GM20431 (cell line): ENCODE measurements at regions not wholly inside any gene's neighbourhood (a gene's known extent, or its start where the extent isn't known, plus 50 kb on each side); places are given as distances from the start of the nearest gene placed in this dataset.

ENCODE experiments used
- in situ Hi-C: fragments of 300-500 bp; cut with MseI, MboI; formaldehyde crosslinking; loops from one replicate; pipeline ENCODE4 v1.15.0; 2020; ENCODE audit warnings: low sequenced_read_pairs; ENCODE audit not compliant: unreplicated experiment

- in situ Hi-C loops: no loop called here
These were observed 909.3 kb upstream of the GHITM start for GRCh38 chr10:83229991-83230390.

DNA sequence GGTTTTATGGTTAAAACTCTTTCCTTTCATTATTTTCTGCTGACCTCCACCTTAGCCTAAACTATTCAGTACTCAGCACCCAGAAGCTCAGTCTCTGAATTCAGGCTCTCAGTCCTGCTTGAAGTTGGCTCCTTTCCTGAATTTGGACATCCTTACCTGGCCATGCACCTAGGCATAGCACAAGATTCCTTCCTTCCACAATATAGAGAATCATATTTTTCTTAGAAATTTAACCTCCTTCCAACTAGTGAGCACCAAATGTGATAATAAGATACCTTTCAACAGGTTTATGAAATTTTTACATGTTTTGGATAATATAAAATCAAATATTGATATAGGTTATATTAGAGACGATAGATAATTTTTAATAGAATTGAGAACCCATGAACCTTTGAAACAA is 905.6 kb upstream of the GHITM start:
- in situ Hi-C loops: no loop called here

DNA sequence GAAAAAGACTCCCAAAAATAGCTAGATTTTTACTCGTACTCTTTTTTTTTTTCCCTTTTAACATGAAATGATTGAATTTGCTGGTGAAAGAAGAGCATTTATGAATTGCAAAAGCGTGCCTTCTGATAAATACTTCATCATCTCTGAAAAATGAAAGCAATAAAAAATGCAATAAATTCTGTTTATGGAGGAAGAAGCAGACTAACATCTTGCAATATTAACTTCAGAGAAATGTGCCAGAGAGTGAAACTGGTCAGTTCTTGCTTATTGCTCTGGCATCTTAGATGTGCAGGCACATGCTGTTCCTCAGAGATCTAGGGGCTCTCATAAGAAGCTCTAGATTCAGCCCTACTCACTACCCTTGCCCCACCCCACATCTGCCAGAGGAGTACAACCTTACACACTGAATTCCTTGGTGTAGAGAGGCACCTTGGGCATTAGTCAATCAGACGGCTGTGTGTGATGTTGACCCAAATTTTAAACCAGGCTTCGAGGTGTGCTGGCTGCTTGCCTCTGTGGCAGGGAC is 891.1 kb upstream of the GHITM start:
- in situ Hi-C loops: no loop called here

DNA sequence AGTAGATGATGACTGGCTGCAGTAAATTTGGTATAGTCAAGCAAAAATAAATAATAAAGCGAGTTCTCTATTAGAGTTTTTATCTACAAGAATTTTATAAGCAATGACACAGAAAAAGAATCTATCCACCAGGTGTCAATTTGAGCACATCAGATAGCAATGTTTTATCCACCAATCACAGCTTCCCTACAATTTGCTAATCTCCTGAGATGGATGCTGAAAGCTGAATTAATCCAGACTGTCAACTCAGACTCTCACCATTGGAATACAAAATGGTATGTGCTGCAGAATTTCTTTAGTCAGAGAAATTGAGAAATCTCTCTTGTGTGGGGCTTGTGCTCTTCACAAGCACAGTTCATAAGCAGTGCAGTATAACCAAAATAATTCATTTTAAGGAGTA is 888.9 kb upstream of the GHITM start:
- in situ Hi-C loops: no loop called here

DNA sequence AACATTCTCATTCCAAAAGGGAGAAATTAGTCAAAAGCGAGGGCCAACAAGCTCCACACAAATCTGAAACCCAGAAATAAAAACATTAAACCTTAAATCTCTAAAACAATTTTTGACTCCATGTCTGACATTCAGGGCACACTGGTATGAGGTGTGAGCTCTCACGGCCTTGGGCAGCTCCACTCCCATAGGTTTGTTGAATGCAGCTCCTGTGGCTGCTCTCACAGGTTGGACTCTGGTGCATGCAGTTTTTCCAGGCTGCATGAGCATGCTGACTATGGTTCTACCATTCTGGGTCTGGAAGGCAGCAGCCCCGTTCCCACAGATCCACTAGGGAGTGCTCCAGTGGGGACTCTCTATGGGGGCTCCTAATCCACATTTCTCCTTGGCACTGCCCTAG is 887.1 kb upstream of the GHITM start:
- in situ Hi-C loops: no loop called here

DNA sequence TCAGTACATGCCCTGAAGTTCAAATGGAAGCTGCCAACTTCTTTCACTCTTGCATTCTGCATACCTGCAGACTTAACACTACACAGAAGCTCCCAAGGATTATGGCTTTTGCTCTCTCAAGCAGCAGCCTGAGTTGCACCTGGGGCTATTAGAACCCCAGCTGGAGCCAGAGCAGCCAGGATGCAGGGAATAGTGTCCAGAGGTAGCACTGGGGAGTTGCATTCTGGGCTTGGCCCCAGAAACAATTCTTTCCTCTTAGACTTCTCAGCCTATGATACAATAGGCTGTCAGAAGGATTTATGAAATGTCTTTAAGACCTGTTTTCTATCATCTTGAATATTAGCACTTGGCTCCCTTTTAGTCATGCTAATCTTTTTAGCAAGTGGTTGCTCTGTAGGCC is 886.7 kb upstream of the GHITM start:
- in situ Hi-C loops: no loop called here

- in situ Hi-C loops: no loop called here
These were observed 886.2 kb upstream of the GHITM start for GRCh38 chr10:83253011-83253671.

- in situ Hi-C loops: no loop called here
These were observed 884.6 kb upstream of the GHITM start for GRCh38 chr10:83254698-83255097.

- in situ Hi-C loops: no loop called here
These were observed 876.9 kb upstream of the GHITM start for GRCh38 chr10:83262434-83262833.

GRCh38 chr10:83272666-83273434 is 866.5 kb upstream of the GHITM start:
- in situ Hi-C loops: no loop called here

DNA sequence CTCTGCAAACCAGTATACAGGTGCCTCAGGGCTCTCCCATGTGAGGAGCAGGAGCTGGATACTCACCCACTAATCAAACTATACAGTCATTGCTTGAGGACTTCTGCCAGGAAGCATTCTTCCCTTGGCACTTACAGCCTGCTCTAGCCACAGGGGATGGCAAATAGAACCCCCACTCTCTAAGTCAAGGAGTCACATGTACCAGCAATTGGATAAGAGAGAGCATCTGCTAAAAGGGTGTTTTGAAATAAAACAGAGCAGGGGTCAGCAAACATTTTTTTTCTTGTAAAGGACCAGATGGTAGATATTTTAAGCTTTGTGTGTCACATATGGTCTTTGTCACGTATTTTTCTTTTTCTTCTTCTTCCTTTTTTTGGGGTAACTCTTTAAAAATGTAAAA is 865.2 kb upstream of the GHITM start:
- in situ Hi-C loops: no loop called here

GRCh38 chr10:83276971-83277370 is 862.3 kb upstream of the GHITM start:
- in situ Hi-C loops: no loop called here

GRCh38 chr10:83283151-83283550 is 856.2 kb upstream of the GHITM start:
- in situ Hi-C loops: no loop called here

GRCh38 chr10:83287374-83287773 is 851.9 kb upstream of the GHITM start:
- in situ Hi-C loops: no loop called here

- in situ Hi-C loops: no loop called here
These were observed 849.9 kb upstream of the GHITM start for GRCh38 chr10:83289373-83289772.

GRCh38 chr10:83289948-83290347 is 849.4 kb upstream of the GHITM start:
- in situ Hi-C loops: no loop called here

DNA sequence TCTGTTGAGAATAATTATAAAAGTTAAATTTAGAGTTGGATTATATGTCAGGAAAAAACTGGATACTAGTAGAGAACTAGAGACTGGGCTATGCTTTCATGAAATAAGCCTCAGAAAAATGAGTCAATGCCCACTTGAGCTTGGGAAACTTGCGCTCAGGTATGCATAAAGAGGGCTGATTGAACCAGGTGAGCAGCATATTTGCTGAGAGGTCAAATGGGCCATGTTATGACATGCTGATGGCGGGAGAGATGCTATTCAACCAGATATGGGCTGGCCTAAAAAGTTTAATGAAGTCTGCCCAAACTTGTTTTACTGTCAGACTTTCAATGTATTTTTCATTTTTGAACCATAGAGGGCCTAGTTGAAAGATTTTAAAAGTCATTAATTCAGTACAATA is 837.6 kb upstream of the GHITM start:
- in situ Hi-C loops: no loop called here

DNA sequence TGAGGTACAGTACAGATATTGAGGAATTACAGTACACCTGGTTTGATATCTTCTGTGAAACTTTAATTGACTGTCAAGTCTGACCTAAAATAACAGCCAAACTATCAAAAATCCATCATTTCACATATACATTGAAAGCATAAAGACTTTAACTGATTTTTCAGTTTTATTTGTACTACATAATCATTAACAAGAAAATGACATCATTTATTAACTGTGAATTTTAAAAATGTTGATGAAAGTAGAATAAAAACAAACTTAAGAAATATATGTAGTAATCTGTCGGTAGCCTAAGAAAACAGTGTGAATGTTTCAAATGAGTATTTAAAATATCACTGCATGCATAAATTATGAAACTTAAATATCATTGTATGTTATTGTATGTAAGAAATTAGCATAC is 836.7 kb upstream of the GHITM start:
- in situ Hi-C loops: no loop called here

- in situ Hi-C loops: no loop called here
These were observed 828.6 kb upstream of the GHITM start for GRCh38 chr10:83310688-83311087.

DNA sequence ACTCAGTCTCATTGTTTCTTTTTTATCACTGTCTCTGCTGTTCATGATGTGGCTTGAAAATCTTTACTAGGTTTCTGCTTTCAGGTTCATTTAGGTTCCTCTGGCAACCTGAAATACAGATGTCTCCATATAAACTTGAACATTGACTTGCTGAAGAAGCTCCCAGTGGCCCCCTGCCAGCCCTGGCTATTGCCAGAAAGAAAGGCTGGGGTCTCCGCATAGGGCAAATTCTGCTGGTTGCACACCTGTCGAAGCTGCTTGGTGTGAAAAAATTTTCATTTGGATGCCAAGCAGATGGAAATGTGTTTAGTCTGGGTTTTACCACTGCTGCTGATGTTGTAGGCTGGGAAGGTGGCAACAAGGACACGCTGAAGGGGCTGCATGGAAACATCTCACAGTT is 826.7 kb upstream of the GHITM start:
- in situ Hi-C loops: no loop called here

DNA sequence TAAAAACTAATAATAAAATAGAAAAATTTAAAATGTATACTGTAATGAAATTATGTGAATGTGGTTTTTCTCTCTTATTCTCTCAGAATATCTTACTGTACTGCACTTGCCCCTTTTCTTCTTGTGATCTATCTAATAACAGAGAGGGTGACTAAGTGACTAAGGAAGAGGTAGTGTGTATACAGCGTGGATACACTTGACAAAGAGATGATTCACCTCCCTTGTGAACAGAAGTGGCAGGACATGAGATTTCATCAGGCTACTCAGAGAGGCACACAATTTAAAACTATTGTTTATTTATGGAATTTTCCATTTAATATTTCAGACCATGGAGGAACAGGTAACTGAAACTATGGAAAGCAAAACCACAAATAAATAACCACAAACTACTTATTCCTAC is 806.6 kb upstream of the GHITM start:
- in situ Hi-C loops: no loop called here

DNA sequence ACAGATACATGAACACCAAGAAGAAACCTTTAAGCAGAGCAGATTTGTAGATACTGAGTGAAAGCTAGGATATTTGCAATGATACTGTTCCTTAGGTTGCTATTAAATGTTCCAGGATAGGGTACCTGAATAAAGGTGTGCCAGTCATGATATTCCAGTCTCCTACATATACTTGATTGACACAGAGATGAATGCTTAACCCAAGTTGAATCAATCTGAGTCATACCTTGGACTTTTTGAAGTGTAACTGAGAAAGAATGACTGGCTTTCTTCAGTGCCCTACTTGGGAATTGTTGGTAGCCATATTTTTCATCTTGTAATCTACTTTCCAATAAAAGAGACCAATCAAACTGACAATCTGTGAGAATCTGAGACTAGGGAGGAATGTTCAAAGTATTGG is 805.7 kb upstream of the GHITM start:
- in situ Hi-C loops: no loop called here
